H9 (cell line): ENCODE measurements at regions not wholly inside any gene's neighbourhood (a gene's known extent, or its start where the extent isn't known, plus 50 kb on each side); places are given as distances from the start of the nearest gene placed in this dataset.

Experiments
- DNase-seq: peaks from one replicate; pipeline ENCODE4 v3.0.0-alpha.2; 2017
- H2AFZ ChIP-seq: one replicate; pipeline ENCODE4 v1.6.1; 2013; ENCODE audit warnings: mild to moderate bottlenecking, low read length, control low read depth, moderate library complexity
- H2AK5ac ChIP-seq: 2 replicates; pipeline ENCODE4 v1.6.1; 2013; ENCODE audit warnings: low read length, control low read depth, mixed read lengths; ENCODE audit not compliant: insufficient read length
- H2BK120ac ChIP-seq: one replicate; pipeline ENCODE4 v1.6.1; 2013; ENCODE audit warnings: low read depth, mild to moderate bottlenecking, low read length, control low read depth, inconsistent platforms; ENCODE audit not compliant: poor library complexity, severe bottlenecking
- H2BK12ac ChIP-seq: 2 replicates; pipeline ENCODE4 v1.6.1; 2013; ENCODE audit warnings: low read length, control low read depth, mixed read lengths, low read depth; ENCODE audit not compliant: insufficient read length
- H2BK15ac ChIP-seq: 2 replicates; pipeline ENCODE4 v1.6.1; 2013; ENCODE audit warnings: low read depth, low read length, control low read depth
- H2BK20ac ChIP-seq: one replicate; pipeline ENCODE4 v1.6.1; 2013; ENCODE audit warnings: low read depth, mild to moderate bottlenecking, low read length, control low read depth, inconsistent platforms; ENCODE audit not compliant: poor library complexity, severe bottlenecking
- H2BK5ac ChIP-seq: 2 replicates; pipeline ENCODE4 v1.6.1; 2013; ENCODE audit warnings: low read length, control low read depth, mixed read lengths; ENCODE audit not compliant: insufficient read length
- H3K14ac ChIP-seq: 2 replicates; pipeline ENCODE4 v1.6.1; 2013; ENCODE audit warnings: low read length, control low read depth; ENCODE audit not compliant: insufficient read depth
- H3K18ac ChIP-seq: 2 replicates; pipeline ENCODE4 v1.6.1; 2013; ENCODE audit warnings: low read depth, mild to moderate bottlenecking, mixed read lengths, low read length, control low read depth; ENCODE audit not compliant: insufficient read length
- H3K23ac ChIP-seq: 2 replicates; pipeline ENCODE4 v1.6.1; 2013; ENCODE audit warnings: low read length, control low read depth, mixed read lengths, low read depth; ENCODE audit not compliant: insufficient read length
- H3K23me2 ChIP-seq: 2 replicates; pipeline ENCODE4 v1.6.1; 2013; ENCODE audit warnings: low read depth, mild to moderate bottlenecking, mixed read lengths, low read length, control low read depth; ENCODE audit not compliant: insufficient read length, poor library complexity, severe bottlenecking
- H3K27ac ChIP-seq: 2 replicates; pipeline ENCODE4 v1.5.1; 2013; ENCODE audit warnings: low read length, control low read depth, mixed read lengths, low read depth; ENCODE audit not compliant: insufficient read length
- H3K27me3 ChIP-seq: 2 replicates; pipeline ENCODE4 v1.6.1; 2013; ENCODE audit warnings: low read length, control low read depth, inconsistent platforms; ENCODE audit not compliant: insufficient read depth
- H3K4ac ChIP-seq: 2 replicates; pipeline ENCODE4 v1.6.1; 2013; ENCODE audit warnings: low read depth, mild to moderate bottlenecking, control low read depth, inconsistent platforms, low read length, moderate library complexity
- H3K4me1 ChIP-seq: 2 replicates; pipeline ENCODE4 v1.6.1; 2013; ENCODE audit warnings: low read length, control low read depth, inconsistent platforms; ENCODE audit not compliant: insufficient read depth
- H3K4me2 ChIP-seq: 2 replicates; pipeline ENCODE4 v1.6.1; 2013; ENCODE audit warnings: low read length, control low read depth, mixed read lengths; ENCODE audit not compliant: insufficient read length, insufficient read depth
- H3K56ac ChIP-seq: 2 replicates; pipeline ENCODE4 v1.6.1; 2013; ENCODE audit warnings: low read depth, mild to moderate bottlenecking, mixed read lengths, low read length, control low read depth; ENCODE audit not compliant: insufficient read length
- H3K79me1 ChIP-seq: 2 replicates; pipeline ENCODE4 v1.6.1; 2013; ENCODE audit warnings: low read depth, mild to moderate bottlenecking, moderate library complexity, low read length, control low read depth, inconsistent platforms; ENCODE audit not compliant: insufficient read depth, poor library complexity, severe bottlenecking
- H3K79me2 ChIP-seq: 2 replicates; pipeline ENCODE4 v1.6.1; 2013; ENCODE audit warnings: low read length, control low read depth, inconsistent platforms; ENCODE audit not compliant: insufficient read depth
- H3K9ac ChIP-seq: 2 replicates; pipeline ENCODE4 v1.6.1; 2013; ENCODE audit warnings: low read length, control low read depth, mixed read lengths; ENCODE audit not compliant: insufficient read length; ENCODE audit errors: extremely low read depth
- H3K9me3 ChIP-seq: one replicate; pipeline ENCODE4 v1.6.1; 2013; ENCODE audit warnings: low read depth, low read length, inconsistent platforms; ENCODE audit not compliant: control insufficient read depth
- H3T11ph ChIP-seq: one replicate; pipeline ENCODE4 v1.6.1; 2013; ENCODE audit warnings: mild to moderate bottlenecking, low read length, control low read depth, inconsistent platforms
- H4K20me1 ChIP-seq: one replicate; pipeline ENCODE4 v1.6.1; 2013; ENCODE audit not compliant: control insufficient read depth, insufficient read length, insufficient read depth
- H4K5ac ChIP-seq: 2 replicates; pipeline ENCODE4 v1.6.1; 2013; ENCODE audit warnings: low read depth, mild to moderate bottlenecking, mixed read lengths, low read length, control low read depth; ENCODE audit not compliant: insufficient read length
- H4K8ac ChIP-seq: replicated peaks from 2 replicates; pipeline ENCODE4 v1.6.1; 2013; ENCODE audit warnings: low read length, control low read depth, mixed read lengths, low read depth; ENCODE audit not compliant: insufficient read length
- H4K91ac ChIP-seq: 2 replicates; pipeline ENCODE4 v1.6.1; 2013; ENCODE audit warnings: low read depth, mild to moderate bottlenecking, moderate library complexity, mixed read lengths, low read length, control low read depth; ENCODE audit not compliant: insufficient read length
- H3K27ac Mint-ChIP-seq, 3 experiments: 2 replicates in 2 of 3; 3 replicates in 1 of 3; pipeline ENCODE4 v1.8.0; 2020 to 2021; ENCODE audit warnings: mixed read lengths in 3 of 3, mild to moderate bottlenecking in 1 of 3, moderate library complexity in 1 of 3
- H3K27me3 Mint-ChIP-seq: 2 replicates; pipeline ENCODE4 v1.8.0; 2021; ENCODE audit warnings: low read depth, mild to moderate bottlenecking, moderate library complexity, mixed read lengths
- H3K36me3 Mint-ChIP-seq, 3 experiments: 2 replicates in 2 of 3; 3 replicates in 1 of 3; pipeline ENCODE4 v1.8.0; 2020 to 2021; ENCODE audit warnings: low read depth in 3 of 3, mixed read lengths in 3 of 3; ENCODE audit not compliant: insufficient read depth in 1 of 3
- H3K4me1 Mint-ChIP-seq, 2 experiments: 2 replicates each; pipeline ENCODE4 v1.8.0; 2020; ENCODE audit warnings: mixed read lengths in 2 of 2
- H3K4me3 Mint-ChIP-seq, 2 experiments: 2 replicates in 1 of 2; 3 replicates in 1 of 2; pipeline ENCODE4 v1.8.0; 2020 to 2021; ENCODE audit warnings: mild to moderate bottlenecking in 2 of 2, mixed read lengths in 2 of 2, moderate library complexity in 1 of 2
- H3K9me3 Mint-ChIP-seq, 2 experiments: 2 replicates in 1 of 2; 3 replicates in 1 of 2; pipeline ENCODE4 v1.8.0; 2020; ENCODE audit warnings: mild to moderate bottlenecking in 2 of 2, mixed read lengths in 2 of 2, moderate library complexity in 1 of 2
- CTCF ChIP-seq: fragments of 200-600 bp; sonication (generic); conservative IDR thresholded peaks from 3 replicates; pipeline ENCODE4 v1.8.0; 2021; ENCODE audit warnings: antibody characterized with exemption, mild to moderate bottlenecking
- WGBS: extraction: QIAGEN DNeasy Blood & Tissue Kit; methylation state at CpG from one replicate; pipeline ENCODE4 v1.1.7; 2013; ENCODE audit warnings: missing lambda C conversion rate, low lambda C conversion rate, mixed read lengths; ENCODE audit not compliant: insufficient read length; ENCODE audit errors: extremely low coverage; 5-methylcytosine and 5-hydroxymethylcytosine counted together

- Histone ChIP-seq H2BK120ac (no peak overlapping the region), H3K79me2 (no peaks in the 10 kb centered on the region), H4K5ac (no peak overlapping the region), H3T11ph (no peak overlapping the region), H3K9ac (no peak overlapping the region), H3K4me1 (peaks cover 13% of the 10 kb centered on the region; the same call in 1 of the 2 replicates), H3K79me1 (no peaks in the 10 kb centered on the region), H3K23ac (no peak overlapping the region), H4K8ac (no peak overlapping the region), H3K9me3 (no peaks in the 10 kb centered on the region), H3K4me2 (peak overlapping the region; percentile 53), H3K18ac (no peak overlapping the region), H3K56ac (no peak overlapping the region), H2AFZ (no peak overlapping the region), H2BK15ac (no peak overlapping the region), H4K20me1 (no peaks in the 10 kb centered on the region), H2BK20ac (no peak overlapping the region), H3K14ac (no peak overlapping the region), H2BK12ac (no peak overlapping the region), H3K27ac (peak overlapping the region; percentile 64), H3K23me2 (no peaks in the 10 kb centered on the region), H3K27me3 (no peaks in the 10 kb centered on the region; the same call in 1 of the 2 replicates), H2AK5ac (no peak overlapping the region), H2BK5ac (no peak overlapping the region), H3K4ac (no peak overlapping the region), H4K91ac (no peak overlapping the region)
- TF ChIP-seq CTCF, result peak; percentile 81
- DNase-seq, result peak; percentile 77
- no CpG with 5 or more reads among the region's 1 CpG for whole genome bisulfite sequencing
- no peaks in the 10 kb centered on the region for H3K9me3 Mint-ChIP-seq
- H3K27me3 Mint-ChIP-seq, result no peaks in the 10 kb centered on the region
- H3K27ac Mint-ChIP-seq, result peak overlapping the region; percentile 4 to 27 (median 15); a peak in 5 of 7 replicates
- H3K4me1 Mint-ChIP-seq, result peaks cover 41 to 44% of the 10 kb centered on the region in 2 experiments
- H3K36me3 Mint-ChIP-seq, result no peaks in the 10 kb centered on the region
- H3K4me3 Mint-ChIP-seq, result no peak overlapping the region
Observed at GRCh38 chr1:63189677-63190076, 132.7 kb upstream of the FOXD3 start.
